Mucosa of descending colon (tissue), 3 donors: ENCODE measurements at regions not wholly inside any gene's neighbourhood (a gene's known extent, or its start where the extent isn't known, plus 50 kb on each side); places are given as distances from the start of the nearest gene placed in this dataset.
A peak's percentile ranks its signal among the peaks of the same experiment; 100 is the strongest.

Experiments used
- ATAC-seq: fragments of 200-7000 bp; cut with Tn5 transposase; one replicate; pipeline ENCODE4 v1.9.1; 2020; ENCODE audit warnings: mild to moderate bottlenecking, moderate library complexity
- DNase-seq, 3 donors: peaks; one replicate each; pipeline ENCODE4 v3.0.0-alpha.2; 2020
- H3K36me3 ChIP-seq: fragments of 200-600 bp; one replicate; pipeline ENCODE4 v1.8.0; 2021; ENCODE audit warnings: low read depth, mild to moderate bottlenecking
- H3K4me1 ChIP-seq: fragments of 200-600 bp; one replicate; pipeline ENCODE4 v1.8.0; 2021; ENCODE audit warnings: low read depth, mild to moderate bottlenecking
- H3K4me3 ChIP-seq: fragments of 200-600 bp; one replicate; pipeline ENCODE4 v1.8.0; 2021; ENCODE audit warnings: mild to moderate bottlenecking
- H3K9me3 ChIP-seq: fragments of 200-600 bp; one replicate; pipeline ENCODE4 v1.8.0; 2021; ENCODE audit warnings: mild to moderate bottlenecking
- CTCF ChIP-seq: fragments of 200-600 bp; IDR thresholded peaks from one replicate; pipeline ENCODE4 v1.8.0; 2022; ENCODE audit warnings: antibody characterized with exemption, mild to moderate bottlenecking
- intact Hi-C, 2 donors: fragments of 100-400 bp; cut with DNase I in 1 of 2; cut with micrococcal nuclease in 1 of 2; formaldehyde crosslinking; loops; one replicate each; pipeline versions ENCODE4 v1.11.0 to v1.11.1; 2022; cut with DNase I, micrococcal nuclease
- donor health status: DM: no; HTN: no; CAD: no; lungs with moderate emphysema.
- donor health status: DM: no; HTN: no; CAD: no.
- donor health status: DM: no; HTN: yes; CAD: no.

DNA sequence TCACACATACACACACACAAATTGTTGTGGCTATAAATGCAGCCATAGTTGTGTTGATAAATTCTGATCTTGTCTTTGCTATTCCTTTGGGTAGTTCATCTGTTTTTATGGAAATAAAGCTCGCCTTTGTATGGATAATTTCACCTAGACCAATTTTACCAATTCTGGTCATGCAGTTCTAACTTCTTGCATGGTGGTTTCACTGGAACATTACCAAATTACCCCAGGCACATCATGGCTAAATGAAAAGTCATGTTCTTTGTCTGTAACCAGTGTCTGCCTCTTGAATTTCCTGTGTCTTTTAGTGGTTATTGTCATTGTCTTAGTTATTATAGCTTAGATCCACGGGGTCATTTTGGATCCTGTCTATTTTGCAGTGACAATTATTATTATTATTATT lies 50.3 kb upstream of the TMC1 start:
- TF ChIP-seq CTCF, result no peak
- DNase-seq, result no peak
- no peak for ATAC-seq
- intact Hi-C loops, result no loop called here
- Histone ChIP-seq H3K36me3 (no peaks in the 10 kb centered on the region), H3K4me3 (no peak overlapping the region), H3K9me3 (no peaks in the 10 kb centered on the region), H3K4me1 (no peaks in the 10 kb centered on the region)

- H3K4me3 ChIP-seq, result no peak overlapping the region
- H3K9me3 ChIP-seq, result no peaks in the 10 kb centered on the region
- no peaks in the 10 kb centered on the region for H3K4me1 ChIP-seq
- intact Hi-C loops, result no loop called here
- no peak for ATAC-seq
- H3K36me3 ChIP-seq, result no peaks in the 10 kb centered on the region
- DNase-seq, result no peak
- no peak for TF ChIP-seq CTCF
Observed at GRCh38 chr9:72467766-72468738, 53.4 kb upstream of the TMC1 start.

DNA sequence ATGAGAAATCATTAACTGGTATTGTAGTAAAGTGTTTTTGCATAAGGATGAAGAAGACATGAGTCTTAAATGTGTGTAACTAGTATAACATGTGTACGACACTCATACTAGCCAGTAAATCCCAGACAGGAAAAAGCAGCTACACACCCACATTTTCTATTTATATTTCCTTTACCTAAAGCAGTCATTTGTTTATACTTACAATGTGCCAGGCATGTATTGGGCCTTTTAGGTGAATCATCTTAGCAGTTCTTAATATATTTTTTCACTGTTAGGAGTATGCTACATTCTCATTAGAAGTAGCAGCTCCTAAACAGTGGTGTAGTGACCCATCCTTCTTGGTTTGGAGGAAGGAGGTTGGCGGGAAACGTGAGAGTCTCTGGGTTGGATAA lies 55.8 kb upstream of the TMC1 start:
- TF ChIP-seq CTCF, result no peak
- intact Hi-C loops, result no loop called here
- Histone ChIP-seq H3K4me1 (no peaks in the 10 kb centered on the region), H3K9me3 (no peaks in the 10 kb centered on the region), H3K4me3 (no peak overlapping the region), H3K36me3 (no peaks in the 10 kb centered on the region)
- DNase-seq (no peak), ATAC-seq (no peak)

DNA sequence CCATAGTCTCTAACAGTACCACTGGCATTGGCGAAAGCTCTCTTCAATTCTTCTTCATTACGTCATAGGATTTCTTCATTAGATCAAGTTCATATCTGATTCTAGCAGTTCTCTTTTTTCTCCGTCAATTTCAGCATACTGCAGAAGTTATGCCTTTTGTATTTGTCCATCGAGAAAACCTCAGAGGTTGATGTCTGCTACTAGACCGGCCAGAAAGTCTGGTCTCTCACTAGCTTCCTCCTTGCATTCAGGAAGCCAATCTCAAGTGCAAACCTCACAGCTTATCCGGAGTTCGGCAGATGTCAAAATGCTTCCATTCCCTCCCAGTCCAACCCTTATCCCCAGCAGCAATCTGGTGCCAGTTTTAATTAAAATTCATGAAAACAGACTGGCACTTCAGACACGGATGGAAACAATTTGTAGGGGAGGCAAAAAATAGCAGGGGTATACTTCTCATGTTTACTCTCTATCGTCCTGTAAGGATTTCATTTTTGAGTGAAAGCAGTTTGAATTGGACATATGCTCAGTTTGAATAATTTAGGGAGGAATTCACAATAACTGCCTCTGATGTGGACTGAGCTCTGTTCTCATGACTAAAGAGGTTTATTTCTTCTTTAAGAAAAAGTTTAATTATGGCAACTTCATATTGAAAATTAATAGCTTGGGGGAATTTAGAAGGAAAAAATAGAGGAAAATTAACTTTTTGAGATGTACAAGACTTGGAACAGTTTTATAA lies 56.4 kb upstream of the TMC1 start:
- intact Hi-C loops, result no loop called here
- ATAC-seq, result peak; percentile 32

DNA sequence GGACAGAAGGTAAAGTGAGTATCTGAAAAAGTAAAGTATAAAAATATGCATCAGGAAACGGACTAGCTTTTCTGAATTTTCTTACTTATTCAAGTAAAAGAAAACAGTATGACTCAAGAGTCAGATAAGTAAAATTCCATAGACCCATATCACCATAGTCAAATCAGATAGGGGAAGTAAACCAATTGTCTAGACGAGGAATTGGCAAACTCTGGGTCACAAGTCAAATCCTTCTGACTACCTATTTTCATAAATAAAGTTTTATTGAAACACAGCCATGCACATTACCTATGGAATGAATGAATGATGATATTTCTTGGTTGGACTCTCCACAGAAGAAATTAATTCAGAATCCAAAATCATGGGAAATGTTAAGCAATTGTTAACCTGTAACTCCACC lies 59.1 kb upstream of the TMC1 start:
- TF ChIP-seq CTCF, result no peak
- intact Hi-C loops, result no loop called here

More for the DNA sequence above, 56.4 kb upstream of the TMC1 start:
- DNase-seq, result no peak
- TF ChIP-seq CTCF, result no peak
- Histone ChIP-seq H3K4me1 (no peaks in the 10 kb centered on the region), H3K9me3 (no peaks in the 10 kb centered on the region), H3K4me3 (no peak overlapping the region), H3K36me3 (no peaks in the 10 kb centered on the region)

More for the DNA sequence above, 59.1 kb upstream of the TMC1 start:
- H3K9me3 ChIP-seq, result no peaks in the 10 kb centered on the region
- DNase-seq, result no peak
- no peak overlapping the region for H3K4me3 ChIP-seq
- no peak for ATAC-seq
- H3K4me1 ChIP-seq, result no peaks in the 10 kb centered on the region
- H3K36me3 ChIP-seq, result no peaks in the 10 kb centered on the region
